Stimulated activated CD8-positive, alpha-beta memory T cell treated with anti-CD3 and anti-CD28 coated beads, Interleukin-7, amount 100 ng/mL, for 24 hours (primary cell): ENCODE measurements at regions not wholly inside any gene's neighbourhood (a gene's known extent, or its start where the extent isn't known, plus 50 kb on each side); places are given as distances from the start of the nearest gene placed in this dataset.
"Not testable (repeated sequence)": the region's sequence is repeated elsewhere in the genome, so short reads cannot be mapped to it uniquely, and the experiment has no call there.

Experiments used
- DNase-seq: peaks from one replicate; pipeline ENCODE4 v3.0.0-alpha.2; 2020; ENCODE audit warnings: low read depth

- DNase-seq = no peak
Measured at GRCh38 chr20:41784209-41784958, 166.2 kb upstream of the CHD6 start.

DNA sequence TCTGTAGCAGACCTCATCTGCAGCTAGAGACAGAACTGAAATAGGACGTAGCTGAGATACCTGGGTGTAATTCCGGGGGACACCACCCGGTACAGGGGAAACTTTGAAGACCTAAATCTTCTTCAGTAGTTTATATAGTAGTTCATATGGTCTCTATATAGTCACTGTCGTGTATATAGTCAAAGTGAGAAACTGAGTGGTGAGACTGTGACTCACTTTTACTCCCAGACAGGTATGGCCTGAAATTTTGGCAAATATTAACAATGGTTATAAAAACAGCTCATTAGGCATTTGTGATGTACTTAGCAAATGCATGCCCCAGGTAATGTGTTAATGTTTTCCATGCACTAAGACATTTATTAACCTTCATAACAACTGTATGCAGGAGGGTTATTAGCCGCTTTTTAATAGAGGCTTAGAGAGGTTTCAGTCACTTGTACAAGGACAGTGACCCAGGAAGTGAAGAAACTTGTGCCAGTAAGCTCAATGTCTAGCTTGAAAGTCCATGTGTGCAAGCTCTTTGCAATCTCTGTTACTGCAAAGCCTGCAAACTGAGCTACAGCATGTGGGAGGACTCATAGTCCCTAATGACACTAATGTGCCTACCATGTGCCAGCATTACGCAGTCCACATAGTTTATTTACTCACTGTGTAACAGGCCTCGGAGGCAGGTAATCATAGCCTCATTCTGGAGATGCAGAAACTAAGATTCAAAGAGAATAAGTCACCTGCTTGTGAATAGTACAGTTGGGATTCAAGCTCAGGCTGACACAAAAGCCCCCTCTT, 165.4 kb upstream of the CHD6 start:
- DNase-seq = no peak

DNA sequence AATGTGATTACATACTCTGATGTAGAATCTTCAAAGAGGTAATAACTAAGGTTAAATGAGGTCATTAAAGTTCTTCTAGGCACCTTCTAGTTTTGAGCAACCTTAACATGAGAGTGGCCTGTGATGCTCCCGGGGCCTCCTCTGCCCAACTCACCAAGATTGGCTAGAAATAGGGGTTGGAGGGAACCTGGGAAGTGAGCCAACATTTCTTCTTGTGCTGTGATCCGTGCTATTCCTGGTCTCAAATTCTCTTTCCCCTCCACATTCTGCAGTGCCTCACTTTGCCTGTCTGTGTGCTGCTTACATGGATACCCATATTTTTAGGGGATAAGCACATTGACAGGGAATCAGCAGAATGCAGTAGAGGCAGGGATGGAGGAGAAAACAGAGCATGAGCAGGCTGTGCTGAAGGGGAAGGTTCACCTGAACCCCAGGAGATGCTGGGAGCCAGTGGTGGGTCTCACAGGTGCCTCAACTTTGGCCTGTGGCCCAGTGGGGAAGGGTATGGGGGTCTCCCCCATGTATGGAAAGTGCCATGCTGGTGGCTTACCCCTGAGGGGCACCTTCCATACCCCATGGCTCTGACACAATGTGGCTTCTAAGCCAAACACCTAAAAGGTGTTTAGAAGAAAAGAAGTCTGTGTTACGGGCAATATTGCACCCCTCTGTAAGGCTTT, 164.7 kb upstream of the CHD6 start:
- no peak for DNase-seq

- no peak for DNase-seq
Measured at GRCh38 chr20:41782255-41782654, 164.1 kb upstream of the CHD6 start.

- no peak for DNase-seq
Measured at GRCh38 chr20:41776421-41776820, 158.2 kb upstream of the CHD6 start.

DNA sequence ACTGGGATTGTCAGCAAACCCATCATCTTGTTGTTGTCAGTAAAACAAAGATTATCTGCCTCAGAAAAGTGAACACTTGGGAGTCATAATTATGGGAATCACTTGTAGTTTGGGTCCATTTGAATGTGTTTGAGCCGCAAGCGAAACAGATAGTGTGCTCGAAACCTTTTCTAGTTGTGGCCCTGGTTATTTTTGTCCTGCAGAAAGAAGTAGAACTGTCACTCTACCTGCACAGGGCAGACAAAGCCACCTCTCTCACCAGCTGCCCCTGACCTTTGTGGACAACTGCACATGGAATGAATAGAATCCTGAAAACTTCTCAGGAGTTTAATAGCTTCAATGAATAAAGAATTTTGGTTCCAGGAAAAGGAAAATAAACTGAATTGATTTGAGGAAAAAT, 156.1 kb upstream of the CHD6 start:
- DNase-seq = no peak

DNA sequence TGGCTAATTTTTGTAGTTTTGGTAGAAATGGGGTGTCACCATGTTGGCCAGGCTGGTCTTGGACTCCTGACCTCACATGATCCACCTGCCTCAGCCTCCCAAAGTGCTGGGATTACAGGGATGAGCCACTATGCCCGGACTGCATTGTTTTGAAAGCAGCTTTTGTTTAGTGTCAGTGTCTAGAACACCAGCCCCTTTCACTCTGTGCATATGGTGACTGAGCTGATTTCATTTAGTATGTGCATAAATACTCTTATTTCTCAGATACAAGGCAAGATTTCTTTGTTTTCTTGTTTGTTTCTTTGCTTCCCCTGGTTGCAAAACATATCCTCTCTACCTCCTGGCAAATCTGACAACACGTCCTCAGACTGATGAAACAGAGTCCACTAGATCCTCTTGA, 152.8 kb upstream of the CHD6 start:
- DNase-seq = no peak

DNA sequence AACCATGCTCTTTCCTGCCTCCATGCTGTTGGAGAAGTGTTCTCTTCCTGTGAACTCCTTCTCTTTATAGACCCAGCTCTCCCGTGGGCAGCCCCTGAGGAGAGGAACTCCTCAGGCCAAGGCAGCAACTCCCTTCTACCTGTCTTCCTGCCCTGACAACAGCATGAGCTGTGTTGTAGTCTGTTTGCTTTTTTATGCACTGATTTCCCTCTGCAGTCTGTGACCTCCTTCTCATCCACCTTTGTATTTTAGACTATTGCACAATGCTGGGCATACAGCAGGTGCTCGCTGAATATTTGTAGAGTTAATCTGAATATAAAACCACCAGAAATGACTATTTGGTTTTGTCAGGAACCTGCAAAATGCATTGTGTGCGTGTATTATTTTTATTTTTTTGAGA, 152.2 kb upstream of the CHD6 start:
- no peak for DNase-seq

GRCh38 chr20:41769592-41770018, 151.4 kb upstream of the CHD6 start:
- DNase-seq = no peak

GRCh38 chr20:41750137-41750536, 132.0 kb upstream of the CHD6 start:
- DNase-seq = no peak

GRCh38 chr20:41748756-41749582, 130.8 kb upstream of the CHD6 start:
- no peak for DNase-seq

- DNase-seq = no peak
Measured at GRCh38 chr20:41748051-41748450, 129.9 kb upstream of the CHD6 start.

- no peak for DNase-seq
Measured at GRCh38 chr20:41747226-41747625, 129.0 kb upstream of the CHD6 start.

DNA sequence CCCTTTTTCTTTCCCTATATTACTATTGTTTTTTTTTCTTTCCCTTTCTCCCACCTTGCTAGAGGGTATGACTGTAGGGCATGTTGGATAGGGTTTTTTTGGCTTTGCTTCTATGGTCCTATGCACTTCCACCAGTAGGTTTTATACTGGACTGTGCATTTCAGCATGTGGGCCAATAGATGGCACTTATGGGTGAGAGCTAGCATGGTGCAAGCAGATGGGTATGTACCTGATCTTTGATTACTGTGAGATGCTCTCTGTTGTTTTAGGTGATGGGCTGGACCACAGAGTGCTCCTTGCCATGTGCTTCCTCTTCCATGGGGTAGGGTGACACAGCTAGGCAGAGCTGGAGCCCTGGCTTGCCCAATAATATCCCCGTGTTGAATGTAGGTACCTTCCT, 128.5 kb upstream of the CHD6 start:
- no peak for DNase-seq

GRCh38 chr20:41738604-41739206, 120.5 kb upstream of the CHD6 start:
- no peak for DNase-seq

DNA sequence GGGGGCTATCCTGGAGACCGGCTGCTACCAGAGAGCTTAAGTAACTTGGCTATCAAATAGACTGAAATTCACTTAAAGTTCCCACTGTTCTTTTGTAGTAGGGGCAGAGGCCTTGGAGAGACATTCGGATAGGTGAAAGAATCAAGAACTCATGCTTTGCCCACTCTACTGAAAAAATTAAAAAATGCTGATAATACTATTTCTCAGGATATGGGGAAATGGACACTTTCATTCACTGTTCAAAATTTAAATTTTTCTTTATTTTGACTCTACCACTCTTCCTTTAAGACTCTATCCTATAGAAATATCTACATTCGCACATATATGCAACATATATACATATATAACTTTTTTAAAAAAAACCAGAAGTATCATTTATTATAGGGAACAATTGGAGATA, 117.8 kb upstream of the CHD6 start:
- no peak for DNase-seq

DNA sequence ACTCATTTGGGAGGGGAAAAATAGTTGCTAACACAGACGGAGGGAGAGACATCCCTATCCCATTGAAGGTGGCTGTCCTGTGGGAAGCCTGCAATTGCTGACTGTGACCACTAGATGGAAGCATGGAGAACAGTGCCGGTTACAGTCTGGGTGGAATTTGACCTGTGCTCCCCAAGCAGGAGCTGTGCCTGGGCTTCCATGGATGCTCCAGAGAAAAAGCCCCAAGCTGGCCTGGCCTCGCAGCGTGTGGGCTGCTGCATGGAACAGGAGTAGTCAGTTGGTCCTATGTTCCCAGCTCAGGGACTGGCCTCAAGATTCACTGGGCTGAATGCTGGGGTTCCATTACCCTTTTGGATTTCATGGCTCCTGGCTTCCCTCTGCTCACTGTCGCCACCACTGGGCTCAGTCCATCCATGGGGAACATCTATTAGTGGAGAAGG, 116.3 kb upstream of the CHD6 start:
- DNase-seq = no peak

DNA sequence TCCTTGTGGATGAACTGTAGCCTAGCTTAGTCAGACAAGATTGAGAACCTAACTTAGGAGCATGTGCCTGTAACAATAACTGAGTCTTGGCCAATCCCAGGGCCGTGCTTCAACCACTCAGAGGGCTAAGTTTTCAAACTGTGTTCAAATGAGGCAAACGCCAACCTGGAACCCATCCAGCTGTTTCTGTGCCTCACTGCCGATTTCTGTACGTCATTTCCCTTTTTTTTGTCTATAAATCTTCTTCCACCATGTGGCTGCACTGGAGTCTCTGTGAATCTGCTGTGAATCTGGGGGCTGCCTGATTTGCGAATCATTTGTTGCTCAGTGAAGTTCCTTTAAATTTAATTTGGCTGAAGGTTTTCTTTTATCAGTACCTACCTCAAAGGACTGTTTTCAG, 115.0 kb upstream of the CHD6 start:
- DNase-seq = no peak

DNA sequence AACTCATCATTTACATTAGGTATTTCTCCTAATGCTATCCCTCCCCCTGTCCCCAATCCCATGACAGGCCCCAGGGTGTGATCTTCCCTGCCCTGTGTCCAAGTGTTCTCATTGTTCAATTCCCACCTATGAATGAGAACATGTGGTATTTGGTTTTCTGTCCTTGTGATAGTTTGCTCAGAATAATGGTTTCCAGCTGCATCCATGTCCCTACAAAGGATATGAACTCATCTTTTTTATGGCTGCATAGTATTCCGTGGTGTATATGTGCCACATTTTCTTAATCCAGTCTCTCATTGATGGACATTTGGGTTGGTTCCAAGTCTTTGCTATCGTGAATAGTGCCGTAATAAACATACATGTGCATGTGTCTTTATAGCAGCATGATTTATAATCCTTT, 113.0 kb upstream of the CHD6 start:
- not testable (repeated sequence) for DNase-seq

DNA sequence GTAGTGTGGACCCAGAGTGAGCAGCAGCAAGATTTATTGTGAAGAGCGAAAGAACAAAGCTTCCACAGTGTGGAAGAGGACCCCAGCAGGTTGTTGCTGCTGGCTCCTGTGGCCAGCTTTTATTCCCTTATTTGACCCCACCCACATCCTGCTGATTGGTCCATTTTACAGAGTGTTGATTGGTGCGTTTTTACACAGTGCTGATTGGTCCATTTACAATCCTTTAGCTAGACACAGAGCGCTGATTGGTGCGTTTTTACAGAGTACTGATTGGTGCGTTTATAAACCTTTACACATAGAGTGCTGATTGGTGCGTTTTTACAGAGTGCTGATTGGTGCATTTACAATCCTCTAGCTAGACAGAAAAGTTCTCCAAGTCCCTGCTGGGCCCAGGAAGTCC, 109.5 kb upstream of the CHD6 start:
- DNase-seq = not testable (repeated sequence)

DNA sequence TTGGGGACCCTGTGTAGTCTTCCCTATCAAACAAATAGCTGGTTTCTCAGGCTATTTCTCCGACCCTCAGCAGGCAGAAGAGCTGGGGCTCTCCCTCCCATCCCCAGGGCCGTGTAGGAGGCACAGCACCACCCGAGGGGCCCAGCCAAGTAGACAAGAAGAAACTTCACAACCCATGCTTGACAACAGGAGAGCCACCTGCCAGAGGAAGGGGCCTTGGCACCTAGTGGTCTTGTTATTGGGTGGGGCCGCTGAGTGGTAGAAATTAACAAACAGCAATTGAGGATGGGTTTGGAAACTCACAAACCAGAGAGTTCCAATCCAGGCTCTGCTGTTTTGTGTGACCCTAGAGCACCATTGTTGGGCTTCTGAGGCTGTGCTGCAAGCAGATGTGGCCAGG, 108.5 kb upstream of the CHD6 start:
- no peak for DNase-seq

DNA sequence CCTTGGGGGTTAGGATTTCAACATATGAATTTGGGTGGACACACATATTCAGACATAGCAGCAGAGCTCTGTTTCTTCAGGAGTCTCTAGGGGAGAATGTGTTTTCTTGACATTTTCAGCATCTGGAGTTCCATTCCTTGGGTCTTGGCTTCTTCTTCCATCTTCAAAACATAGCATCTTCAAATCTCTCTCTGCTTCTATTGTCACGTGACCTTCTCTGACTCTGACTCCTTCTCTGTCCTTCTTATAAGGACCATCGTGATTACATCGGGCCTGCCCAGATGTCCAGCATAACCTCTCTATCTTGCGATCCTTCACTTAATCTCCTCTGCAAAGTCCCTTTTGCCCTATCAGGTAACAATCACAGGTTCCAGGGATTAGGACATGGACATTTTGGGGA, 101.0 kb upstream of the CHD6 start:
- no peak for DNase-seq
